HepG2 (cell line): ENCODE measurements at regions not wholly inside any gene's neighbourhood (a gene's known extent, or its start where the extent isn't known, plus 50 kb on each side); places are given as distances from the start of the nearest gene placed in this dataset.

Source experiments
- SALL2 ChIP-seq: sonication (generic); formaldehyde crosslinking; IDR thresholded peaks from 2 replicates; pipeline ENCODE4 v1.8.1; 2023; ENCODE audit warnings: mild to moderate bottlenecking, missing genetic modification reagents, inconsistent platforms
- ZFP41 ChIP-seq: sonication (generic); formaldehyde crosslinking; IDR thresholded peaks from 2 replicates; pipeline ENCODE4 v1.4.0; 2020; ENCODE audit warnings: mild to moderate bottlenecking, missing genetic modification reagents, borderline replicate concordance
- ZNF263 ChIP-seq: sonication (generic); formaldehyde crosslinking; IDR thresholded peaks from 2 replicates; pipeline ENCODE4 v1.4.0; 2020; ENCODE audit warnings: missing genetic modification reagents
- ZNF589 ChIP-seq: sonication (generic); formaldehyde crosslinking; conservative IDR thresholded peaks from 2 replicates; pipeline ENCODE4 v1.8.0; 2022; ENCODE audit warnings: mild to moderate bottlenecking, moderate library complexity, missing genetic modification reagents
- ZNF782 ChIP-seq: sonication (generic); formaldehyde crosslinking; IDR thresholded peaks from 2 replicates; pipeline ENCODE4 v1.4.0; 2020; ENCODE audit warnings: missing genetic modification reagents, mild to moderate bottlenecking, borderline replicate concordance
- TF ChIP-seq, protein P1 (sequence below): sonication (generic); formaldehyde crosslinking; conservative IDR thresholded peaks from 2 replicates; pipeline ENCODE4 v1.8.0; 2022; ENCODE audit warnings: mild to moderate bottlenecking, moderate library complexity, missing genetic modification reagents
- TF ChIP-seq, protein P2 (sequence below): sonication (generic); formaldehyde crosslinking; IDR thresholded peaks from 2 replicates; pipeline ENCODE4 v1.8.0; 2022; ENCODE audit warnings: mild to moderate bottlenecking, missing genetic modification reagents, borderline replicate concordance
- TF ChIP-seq, protein P3 (sequence below): sonication (generic); formaldehyde crosslinking; IDR thresholded peaks from 2 replicates; pipeline ENCODE4 v1.5.0; 2020; ENCODE audit warnings: mild to moderate bottlenecking, missing genetic modification reagents, moderate library complexity
- TF ChIP-seq, protein P4 (sequence below): IDR thresholded peaks from 2 replicates; pipeline ENCODE4 v1.6.1; 2012; ENCODE audit warnings: inconsistent platforms
- TF ChIP-seq, protein P5 (sequence below): IDR thresholded peaks from 2 replicates; pipeline ENCODE4 v1.6.1; 2016; ENCODE audit warnings: control low read depth

DNA sequence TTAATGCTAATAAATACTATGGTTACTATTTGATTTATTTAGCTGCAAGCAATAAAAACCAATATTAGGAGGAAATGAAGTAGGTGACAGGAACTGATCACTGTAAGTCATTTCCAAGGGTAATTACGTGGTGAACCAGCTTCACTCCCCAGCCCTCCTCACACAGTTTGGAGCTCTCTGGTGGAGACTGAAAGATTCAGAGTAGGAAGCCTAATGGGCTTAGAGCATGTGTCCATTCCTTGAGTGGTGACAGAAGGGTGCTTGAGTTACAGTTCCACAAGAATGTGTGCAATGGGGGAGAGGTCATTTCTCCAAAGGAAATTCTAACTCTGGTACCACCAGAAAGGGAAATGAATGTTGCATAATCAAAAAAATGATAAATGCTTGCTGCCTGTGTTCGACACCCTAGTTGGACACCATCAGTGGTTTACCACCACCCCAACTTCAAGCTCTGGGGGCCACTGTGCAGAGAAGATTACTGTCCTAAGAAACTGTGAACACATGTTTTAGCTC is 285.1 kb upstream of the MMADHC start:
- TF ChIP-seq SALL2: no peak
- TF ChIP-seq, protein P1, sequence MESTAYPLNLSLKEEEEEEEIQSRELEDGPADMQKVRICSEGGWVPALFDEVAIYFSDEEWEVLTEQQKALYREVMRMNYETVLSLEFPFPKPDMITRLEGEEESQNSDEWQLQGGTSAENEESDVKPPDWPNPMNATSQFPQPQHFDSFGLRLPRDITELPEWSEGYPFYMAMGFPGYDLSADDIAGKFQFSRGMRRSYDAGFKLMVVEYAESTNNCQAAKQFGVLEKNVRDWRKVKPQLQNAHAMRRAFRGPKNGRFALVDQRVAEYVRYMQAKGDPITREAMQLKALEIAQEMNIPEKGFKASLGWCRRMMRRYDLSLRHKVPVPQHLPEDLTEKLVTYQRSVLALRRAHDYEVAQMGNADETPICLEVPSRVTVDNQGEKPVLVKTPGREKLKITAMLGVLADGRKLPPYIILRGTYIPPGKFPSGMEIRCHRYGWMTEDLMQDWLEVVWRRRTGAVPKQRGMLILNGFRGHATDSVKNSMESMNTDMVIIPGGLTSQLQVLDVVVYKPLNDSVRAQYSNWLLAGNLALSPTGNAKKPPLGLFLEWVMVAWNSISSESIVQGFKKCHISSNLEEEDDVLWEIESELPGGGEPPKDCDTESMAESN: no peak
- TF ChIP-seq, protein P2, sequence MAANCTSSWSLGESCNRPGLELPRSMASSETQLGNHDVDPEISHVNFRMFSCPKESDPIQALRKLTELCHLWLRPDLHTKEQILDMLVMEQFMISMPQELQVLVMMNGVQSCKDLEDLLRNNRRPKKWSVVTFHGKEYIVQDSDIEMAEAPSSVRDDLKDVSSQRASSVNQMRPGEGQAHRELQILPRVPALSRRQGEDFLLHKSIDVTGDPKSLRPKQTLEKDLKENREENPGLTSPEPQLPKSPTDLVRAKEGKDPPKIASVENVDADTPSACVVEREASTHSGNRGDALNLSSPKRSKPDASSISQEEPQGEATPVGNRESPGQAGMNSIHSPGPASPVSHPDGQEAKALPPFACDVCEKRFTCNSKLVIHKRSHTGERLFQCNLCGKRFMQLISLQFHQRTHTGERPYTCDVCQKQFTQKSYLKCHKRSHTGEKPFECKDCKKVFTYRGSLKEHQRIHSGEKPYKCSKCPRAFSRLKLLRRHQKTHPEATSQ (CRISPR knock-in tag): no peak
- TF ChIP-seq, protein P3, sequence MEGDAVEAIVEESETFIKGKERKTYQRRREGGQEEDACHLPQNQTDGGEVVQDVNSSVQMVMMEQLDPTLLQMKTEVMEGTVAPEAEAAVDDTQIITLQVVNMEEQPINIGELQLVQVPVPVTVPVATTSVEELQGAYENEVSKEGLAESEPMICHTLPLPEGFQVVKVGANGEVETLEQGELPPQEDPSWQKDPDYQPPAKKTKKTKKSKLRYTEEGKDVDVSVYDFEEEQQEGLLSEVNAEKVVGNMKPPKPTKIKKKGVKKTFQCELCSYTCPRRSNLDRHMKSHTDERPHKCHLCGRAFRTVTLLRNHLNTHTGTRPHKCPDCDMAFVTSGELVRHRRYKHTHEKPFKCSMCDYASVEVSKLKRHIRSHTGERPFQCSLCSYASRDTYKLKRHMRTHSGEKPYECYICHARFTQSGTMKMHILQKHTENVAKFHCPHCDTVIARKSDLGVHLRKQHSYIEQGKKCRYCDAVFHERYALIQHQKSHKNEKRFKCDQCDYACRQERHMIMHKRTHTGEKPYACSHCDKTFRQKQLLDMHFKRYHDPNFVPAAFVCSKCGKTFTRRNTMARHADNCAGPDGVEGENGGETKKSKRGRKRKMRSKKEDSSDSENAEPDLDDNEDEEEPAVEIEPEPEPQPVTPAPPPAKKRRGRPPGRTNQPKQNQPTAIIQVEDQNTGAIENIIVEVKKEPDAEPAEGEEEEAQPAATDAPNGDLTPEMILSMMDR (CRISPR knock-in tag): no peak
- TF ChIP-seq, protein P4, sequence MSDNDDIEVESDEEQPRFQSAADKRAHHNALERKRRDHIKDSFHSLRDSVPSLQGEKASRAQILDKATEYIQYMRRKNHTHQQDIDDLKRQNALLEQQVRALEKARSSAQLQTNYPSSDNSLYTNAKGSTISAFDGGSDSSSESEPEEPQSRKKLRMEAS: no peak
- no peak for TF ChIP-seq ZFP41
- TF ChIP-seq, protein P5, sequence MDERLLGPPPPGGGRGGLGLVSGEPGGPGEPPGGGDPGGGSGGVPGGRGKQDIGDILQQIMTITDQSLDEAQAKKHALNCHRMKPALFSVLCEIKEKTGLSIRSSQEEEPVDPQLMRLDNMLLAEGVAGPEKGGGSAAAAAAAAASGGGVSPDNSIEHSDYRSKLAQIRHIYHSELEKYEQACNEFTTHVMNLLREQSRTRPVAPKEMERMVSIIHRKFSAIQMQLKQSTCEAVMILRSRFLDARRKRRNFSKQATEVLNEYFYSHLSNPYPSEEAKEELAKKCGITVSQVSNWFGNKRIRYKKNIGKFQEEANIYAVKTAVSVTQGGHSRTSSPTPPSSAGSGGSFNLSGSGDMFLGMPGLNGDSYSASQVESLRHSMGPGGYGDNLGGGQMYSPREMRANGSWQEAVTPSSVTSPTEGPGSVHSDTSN (CRISPR knock-in tag): no peak
- TF ChIP-seq ZNF782 (CRISPR knock-in tag): no peak
- no peak for TF ChIP-seq ZNF263
- no peak for TF ChIP-seq ZNF589 (CRISPR knock-in tag)
